ENCODE measurements at regions not wholly inside any gene's neighbourhood (a gene's known extent, or its start where the extent isn't known, plus 50 kb on each side); places are given as distances from the start of the nearest gene placed in this dataset.
"Not testable (repeated sequence)": the region's sequence is repeated elsewhere in the genome, so short reads cannot be mapped to it uniquely, and the experiment has no call there.

GRCh38 chr21:15462092-15462491 is 267.7 kb upstream of the USP25 start:
- no peak for TF ChIP-seq CTCF (IDR thresholded peaks at IDR 0.05)
- no peak for DNase-seq (ENCODE audit: extremely low spot score, unreplicated experiment)
- no peaks in the 10 kb centered on the region for H3K4me1 Mint-ChIP-seq (ENCODE audit: unreplicated experiment)
- H3K36me3 Mint-ChIP-seq (ENCODE audit: unreplicated experiment): no peaks in the 10 kb centered on the region
- H3K27ac Mint-ChIP-seq (ENCODE audit: unreplicated experiment): no peak overlapping the region
- H3K9me3 Mint-ChIP-seq (ENCODE audit: unreplicated experiment): no peaks in the 10 kb centered on the region
- no peak overlapping the region for H3K4me3 Mint-ChIP-seq (ENCODE audit: unreplicated experiment)
- peaks cover 8% of the 10 kb centered on the region for H3K27me3 Mint-ChIP-seq (ENCODE audit: unreplicated experiment)

- Mint-ChIP-seq H3K27ac (ENCODE audit: unreplicated experiment) (no peak overlapping the region), H3K9me3 (ENCODE audit: unreplicated experiment) (no peaks in the 10 kb centered on the region), H3K4me3 (ENCODE audit: unreplicated experiment) (no peak overlapping the region), H3K27me3 (ENCODE audit: unreplicated experiment) (peaks cover 8% of the 10 kb centered on the region), H3K4me1 (ENCODE audit: unreplicated experiment) (no peaks in the 10 kb centered on the region), H3K36me3 (ENCODE audit: unreplicated experiment) (no peaks in the 10 kb centered on the region)
- TF ChIP-seq CTCF (IDR thresholded peaks at IDR 0.05): no peak
- DNase-seq (ENCODE audit: extremely low spot score, unreplicated experiment): no peak
Measured at GRCh38 chr21:15466329-15466728, 263.5 kb upstream of the USP25 start.

- Mint-ChIP-seq H3K36me3 (ENCODE audit: unreplicated experiment) (no peaks in the 10 kb centered on the region), H3K4me1 (ENCODE audit: unreplicated experiment) (no peaks in the 10 kb centered on the region), H3K27me3 (ENCODE audit: unreplicated experiment) (peaks cover 11% of the 10 kb centered on the region), H3K27ac (ENCODE audit: unreplicated experiment) (no peak overlapping the region), H3K4me3 (ENCODE audit: unreplicated experiment) (no peak overlapping the region), H3K9me3 (ENCODE audit: unreplicated experiment) (no peaks in the 10 kb centered on the region)
- no peak for DNase-seq (ENCODE audit: extremely low spot score, unreplicated experiment)
- no peak for TF ChIP-seq CTCF (IDR thresholded peaks at IDR 0.05)
Measured at GRCh38 chr21:15468368-15468767, 261.4 kb upstream of the USP25 start.

- H3K27ac Mint-ChIP-seq (ENCODE audit: unreplicated experiment): no peak overlapping the region
- no peak for TF ChIP-seq CTCF (IDR thresholded peaks at IDR 0.05)
- peaks cover 13% of the 10 kb centered on the region for H3K27me3 Mint-ChIP-seq (ENCODE audit: unreplicated experiment)
- no peaks in the 10 kb centered on the region for H3K36me3 Mint-ChIP-seq (ENCODE audit: unreplicated experiment)
- H3K4me3 Mint-ChIP-seq (ENCODE audit: unreplicated experiment): no peak overlapping the region
- no peak for DNase-seq (ENCODE audit: extremely low spot score, unreplicated experiment)
- H3K4me1 Mint-ChIP-seq (ENCODE audit: unreplicated experiment): no peaks in the 10 kb centered on the region
- no peaks in the 10 kb centered on the region for H3K9me3 Mint-ChIP-seq (ENCODE audit: unreplicated experiment)
Measured at GRCh38 chr21:15472108-15473040, 257.4 kb upstream of the USP25 start.

- H3K4me1 Mint-ChIP-seq (ENCODE audit: unreplicated experiment); H3K9me3 Mint-ChIP-seq (ENCODE audit: unreplicated experiment); H3K36me3 Mint-ChIP-seq (ENCODE audit: unreplicated experiment); H3K27ac Mint-ChIP-seq (ENCODE audit: unreplicated experiment); DNase-seq (ENCODE audit: extremely low spot score, unreplicated experiment); H3K4me3 Mint-ChIP-seq (ENCODE audit: unreplicated experiment); H3K27me3 Mint-ChIP-seq (ENCODE audit: unreplicated experiment): not testable (repeated sequence)
Measured at GRCh38 chr21:15477773-15478172, 252.0 kb upstream of the USP25 start.
